Left lung (tissue), 4 donors: ENCODE measurements at regions not wholly inside any gene's neighbourhood (a gene's known extent, or its start where the extent isn't known, plus 50 kb on each side); places are given as distances from the start of the nearest gene placed in this dataset.

ENCODE experiments used
- ATAC-seq: fragments of 200-7000 bp; cut with Tn5 transposase; one replicate; pipeline ENCODE4 v1.9.1; 2020; ENCODE audit warnings: moderate library complexity
- DNase-seq, 4 donors: peaks; one replicate each; pipeline ENCODE4 v3.0.0-alpha.2; 2013 to 2020
- H3K27ac ChIP-seq, 2 donors: fragments of 200-600 bp; sonication (generic) in 1 of 2; one replicate each; pipeline versions ENCODE4 v1.5.0 to v1.8.0; 2020 to 2021
- H3K27me3 ChIP-seq, 2 donors: fragments of 200-600 bp; sonication (generic) in 1 of 2; one replicate each; pipeline versions ENCODE4 v1.5.0 to v1.8.0; 2020 to 2021
- H3K36me3 ChIP-seq, 2 donors: fragments of 200-600 bp; sonication (generic) in 1 of 2; one replicate each; pipeline versions ENCODE4 v1.5.0 to v1.8.0; 2020 to 2021
- H3K4me1 ChIP-seq, 2 donors: fragments of 200-600 bp; one replicate each; pipeline ENCODE4 v1.8.0; 2021
- H3K4me3 ChIP-seq, 2 donors: fragments of 200-600 bp; sonication (generic) in 1 of 2; one replicate each; pipeline versions ENCODE4 v1.5.0 to v1.8.0; 2020 to 2021; ENCODE audit warnings: mild to moderate bottlenecking in 1 of 2
- H3K9me3 ChIP-seq, 2 donors: fragments of 200-600 bp; sonication (generic) in 1 of 2; one replicate each; pipeline versions ENCODE4 v1.5.0 to v1.8.0; 2020 to 2021
- CTCF ChIP-seq, 2 donors: fragments of 200-600 bp; sonication (generic) in 1 of 2; IDR thresholded peaks; one replicate each; pipeline versions ENCODE4 v1.5.0 to v1.8.0; 2021; ENCODE audit warnings: antibody characterized with exemption in 2 of 2
- intact Hi-C, 2 donors: fragments of 100-400 bp; cut with DNase I; formaldehyde crosslinking; loops; one replicate each; pipeline versions ENCODE4 v1.11.2 to v1.14.2; 2022
- donor health status: DM: no; HTN: yes; CAD: no.
- donor health status: DM: no; HTN: no; CAD: no.

- H3K4me1 ChIP-seq: no peaks in the 10 kb centered on the region
- DNase-seq: peak in 3 of 4 donors; percentile 32 to 90 (median 64)
- TF ChIP-seq CTCF (IDR thresholded peaks at IDR 0.05): peak; percentile 53 to 55
Measured at GRCh38 chr10:118850418-118851061, 95.8 kb upstream of the CACUL1 start.

DNA sequence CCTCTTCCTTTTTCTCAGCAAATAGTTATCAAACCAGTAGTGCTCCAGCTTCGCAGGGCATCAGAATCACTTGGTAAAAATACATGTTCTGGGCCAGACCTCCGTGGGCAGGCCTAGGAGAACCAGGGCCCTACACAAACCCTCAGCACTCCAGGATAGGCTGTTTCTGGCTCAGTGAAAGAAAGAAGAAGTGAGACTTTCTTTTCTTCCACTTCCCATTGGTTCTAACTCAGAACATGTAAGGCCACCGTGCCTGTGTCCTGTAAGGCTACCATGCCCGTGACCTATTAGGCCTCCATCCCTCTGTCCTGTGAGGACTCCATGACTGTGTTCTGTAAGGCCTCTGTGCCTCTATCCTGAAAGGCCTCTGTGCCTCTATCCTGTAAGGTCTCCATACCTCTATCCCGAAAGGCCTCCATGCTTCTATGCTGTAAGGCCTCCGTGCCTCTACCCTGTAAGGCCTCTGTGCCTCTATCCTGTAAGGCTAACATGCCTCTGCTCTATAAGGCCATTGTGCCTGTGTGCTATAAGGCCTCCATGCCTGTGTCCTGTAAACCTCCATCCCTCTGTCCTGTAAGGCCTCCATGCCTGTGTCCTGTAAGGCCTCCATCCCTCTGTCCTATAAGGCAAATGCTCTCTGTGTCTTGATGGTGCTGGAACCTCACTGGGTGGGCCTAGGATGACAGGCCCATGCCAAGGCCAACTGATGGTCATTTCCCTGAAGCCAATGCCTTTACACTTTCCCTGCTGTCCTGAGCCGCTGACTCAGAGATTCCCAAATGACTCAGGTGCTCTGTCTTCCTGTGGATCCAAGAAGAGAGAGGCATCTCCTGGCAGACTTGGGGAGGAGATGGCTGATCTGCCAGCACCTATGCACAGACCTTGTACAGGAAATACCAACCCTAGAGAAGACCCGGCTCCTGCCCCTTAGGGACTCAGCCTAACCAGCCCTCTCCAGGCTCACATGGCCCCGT lies 96.6 kb upstream of the CACUL1 start:
- H3K4me3 ChIP-seq: no peak overlapping the region
- TF ChIP-seq CTCF (IDR thresholded peaks at IDR 0.05): no peak
- H3K9me3 ChIP-seq: no peaks in the 10 kb centered on the region
- no peaks in the 10 kb centered on the region for H3K27me3 ChIP-seq
- DNase-seq (no peak), ATAC-seq (peak; percentile 43)
- H3K36me3 ChIP-seq: no peaks in the 10 kb centered on the region
- intact Hi-C loops: no loop called here
- H3K27ac ChIP-seq: no peak overlapping the region
- no peaks in the 10 kb centered on the region for H3K4me1 ChIP-seq

More at GRCh38 chr10:118850418-118851061, 95.8 kb upstream of the CACUL1 start:
- no peak overlapping the region for H3K4me3 ChIP-seq
- peak; percentile 81 for ATAC-seq
- intact Hi-C loops: no loop called here
- H3K9me3 ChIP-seq: no peaks in the 10 kb centered on the region
- H3K36me3 ChIP-seq: no peaks in the 10 kb centered on the region
- H3K27ac ChIP-seq: no peak overlapping the region
- H3K27me3 ChIP-seq: no peaks in the 10 kb centered on the region

- no peaks in the 10 kb centered on the region for H3K9me3 ChIP-seq
- TF ChIP-seq CTCF (IDR thresholded peaks at IDR 0.05): no peak
- no peak overlapping the region for H3K4me3 ChIP-seq
- no peak overlapping the region for H3K27ac ChIP-seq
- intact Hi-C loops: no loop called here
- DNase-seq (no peak), ATAC-seq (no peak)
- no peaks in the 10 kb centered on the region for H3K4me1 ChIP-seq
- H3K36me3 ChIP-seq: no peaks in the 10 kb centered on the region
- no peaks in the 10 kb centered on the region for H3K27me3 ChIP-seq
Measured at GRCh38 chr10:118853916-118854315, 99.1 kb upstream of the CACUL1 start.

- ATAC-seq (no peak), DNase-seq (no peak)
- no peaks in the 10 kb centered on the region for H3K36me3 ChIP-seq
- intact Hi-C loops: no loop called here
- TF ChIP-seq CTCF (IDR thresholded peaks at IDR 0.05): no peak
- no peak overlapping the region for H3K4me3 ChIP-seq
- no peak overlapping the region for H3K27ac ChIP-seq
- H3K27me3 ChIP-seq: no peaks in the 10 kb centered on the region
- no peaks in the 10 kb centered on the region for H3K9me3 ChIP-seq
- no peaks in the 10 kb centered on the region for H3K4me1 ChIP-seq
Measured at GRCh38 chr10:118856106-118856505, 101.3 kb upstream of the CACUL1 start.
